Natural killer cell (primary cell): ENCODE measurements at regions not wholly inside any gene's neighbourhood (a gene's known extent, or its start where the extent isn't known, plus 50 kb on each side); places are given as distances from the start of the nearest gene placed in this dataset.

Source experiments
- ATAC-seq, 3 donors: fragments of 150-1000 bp in 2 of 3; fragments of 200-7000 bp in 1 of 3; cut with Tn5 transposase; 1 replicate in 1 of 3; 2 replicates in 2 of 3; pipeline ENCODE4 v1.10.0; 2021; ENCODE audit warnings: mild to moderate bottlenecking in 2 of 3, moderate library complexity in 2 of 3
- DNase-seq, 2 donors: peaks; one replicate each; pipeline versions ENCODE4 v3.0.0 to v3.0.0-alpha.2; 2013 to 2021; ENCODE audit warnings: mixed read lengths in 1 of 2
- H3K27ac ChIP-seq: one replicate; pipeline ENCODE4 v1.5.1; 2013; ENCODE audit warnings: mild to moderate bottlenecking, low read length
- H3K27me3 ChIP-seq: one replicate; pipeline ENCODE4 v1.6.1; 2013; ENCODE audit warnings: low read length; ENCODE audit not compliant: control insufficient read depth, insufficient read depth
- H3K36me3 ChIP-seq: one replicate; pipeline ENCODE4 v1.6.1; 2013; ENCODE audit warnings: low read length; ENCODE audit not compliant: control insufficient read depth, insufficient read depth
- H3K4me1 ChIP-seq: one replicate; pipeline ENCODE4 v1.6.1; 2013; ENCODE audit warnings: low read length; ENCODE audit not compliant: control insufficient read depth, insufficient read depth
- H3K4me3 ChIP-seq: one replicate; pipeline ENCODE4 v1.5.1; 2013; ENCODE audit warnings: low read length
- H3K9me3 ChIP-seq: one replicate; pipeline ENCODE4 v1.6.1; 2013; ENCODE audit warnings: low read length; ENCODE audit not compliant: control insufficient read depth, insufficient read depth
- H3K27ac Mint-ChIP-seq, 2 donors: one replicate each; pipeline ENCODE4 v1.8.0; 2022; ENCODE audit warnings: mild to moderate bottlenecking in 2 of 2, mixed read lengths in 2 of 2, moderate library complexity in 1 of 2
- H3K27me3 Mint-ChIP-seq, 2 donors: one replicate each; pipeline ENCODE4 v1.8.0; 2022; ENCODE audit warnings: low read depth in 2 of 2, mixed read lengths in 2 of 2
- H3K36me3 Mint-ChIP-seq: one replicate; pipeline ENCODE4 v1.8.0; 2022; ENCODE audit warnings: mixed read lengths
- H3K4me1 Mint-ChIP-seq, 2 donors: one replicate each; pipeline ENCODE4 v1.8.0; 2022; ENCODE audit warnings: mixed read lengths in 2 of 2
- H3K4me3 Mint-ChIP-seq: one replicate; pipeline ENCODE4 v1.8.0; 2022; ENCODE audit warnings: mild to moderate bottlenecking, moderate library complexity, mixed read lengths
- H3K9me3 Mint-ChIP-seq, 2 donors: one replicate each; pipeline ENCODE4 v1.8.0; 2022; ENCODE audit warnings: mixed read lengths in 2 of 2
- CTCF ChIP-seq: fragments of 200-600 bp; IDR thresholded peaks from one replicate; pipeline ENCODE4 v1.8.0; 2022; ENCODE audit warnings: antibody characterized with exemption
- WGBS: methylation state at CpG from one replicate; pipeline ENCODE4 v1.1.7; 2013; ENCODE audit warnings: missing lambda C conversion rate; ENCODE audit not compliant: insufficient coverage; 5-methylcytosine and 5-hydroxymethylcytosine counted together
- intact Hi-C: fragments of 100-400 bp; cut with micrococcal nuclease; formaldehyde crosslinking; loops from one replicate; pipeline ENCODE4 v1.14.2; 2022

GRCh38 chr6:91660893-91661292 lies 1074.0 kb upstream of the MAP3K7 start:
- no peaks in the 10 kb centered on the region for H3K27me3 ChIP-seq
- Mint-ChIP-seq H3K9me3 (peaks cover 2 to 4% of the 10 kb centered on the region in 2 donors), H3K27ac (no peak overlapping the region), H3K4me1 (no peaks in the 10 kb centered on the region), H3K4me3 (no peak overlapping the region), H3K36me3 (no peaks in the 10 kb centered on the region), H3K27me3 (no peaks in the 10 kb centered on the region)
- no peak for TF ChIP-seq CTCF
- no peak for DNase-seq
- no peaks in the 10 kb centered on the region for H3K36me3 ChIP-seq
- H3K27ac ChIP-seq, result no peak overlapping the region
- WGBS, result 73% methylated on average over 1 of the region's 1 CpG
- H3K4me1 ChIP-seq, result peaks cover 3% of the 10 kb centered on the region
- H3K4me3 ChIP-seq, result no peak overlapping the region
- intact Hi-C loops, result no loop called here
- ATAC-seq, result no peak
- H3K9me3 ChIP-seq, result no peaks in the 10 kb centered on the region

GRCh38 chr6:91659891-91660290 lies 1073.0 kb upstream of the MAP3K7 start:
- DNase-seq, result no peak
- H3K9me3 ChIP-seq, result no peaks in the 10 kb centered on the region
- H3K27me3 ChIP-seq, result no peaks in the 10 kb centered on the region
- intact Hi-C loops, result no loop called here
- H3K4me3 ChIP-seq, result no peak overlapping the region
- Mint-ChIP-seq H3K36me3 (no peaks in the 10 kb centered on the region), H3K4me3 (no peak overlapping the region), H3K27me3 (no peaks in the 10 kb centered on the region), H3K27ac (no peak overlapping the region), H3K4me1 (no peaks in the 10 kb centered on the region), H3K9me3 (peaks cover 2 to 4% of the 10 kb centered on the region in 2 donors)
- no peaks in the 10 kb centered on the region for H3K36me3 ChIP-seq
- no CpG with 5 or more reads among the region's 1 CpG for WGBS
- TF ChIP-seq CTCF, result no peak
- ATAC-seq, result no peak
- no peak overlapping the region for H3K27ac ChIP-seq
- peaks cover 3% of the 10 kb centered on the region for H3K4me1 ChIP-seq

- no peaks in the 10 kb centered on the region for H3K36me3 ChIP-seq
- no peak overlapping the region for H3K4me3 ChIP-seq
- no peak overlapping the region for H3K27ac ChIP-seq
- ATAC-seq (no peak), DNase-seq (no peak)
- H3K4me1 Mint-ChIP-seq, result no peaks in the 10 kb centered on the region
- no peaks in the 10 kb centered on the region for H3K27me3 ChIP-seq
- H3K4me1 ChIP-seq, result no peaks in the 10 kb centered on the region
- H3K9me3 Mint-ChIP-seq, result peaks cover 3 to 4% of the 10 kb centered on the region in 2 donors
- H3K27ac Mint-ChIP-seq, result no peak overlapping the region
- intact Hi-C loops, result no loop called here
- no peaks in the 10 kb centered on the region for H3K36me3 Mint-ChIP-seq
- H3K9me3 ChIP-seq, result no peaks in the 10 kb centered on the region
- no peak for TF ChIP-seq CTCF
- WGBS, result 87% methylated on average over 5 of the region's 6 CpGs
- no peak overlapping the region for H3K4me3 Mint-ChIP-seq
- no peaks in the 10 kb centered on the region for H3K27me3 Mint-ChIP-seq
Measured at GRCh38 chr6:91654793-91655192, 1067.9 kb upstream of the MAP3K7 start.

- DNase-seq, result no peak
- intact Hi-C loops, result no loop called here
- no peaks in the 10 kb centered on the region for H3K27me3 Mint-ChIP-seq
- no peak for ATAC-seq
- no peaks in the 10 kb centered on the region for H3K4me1 Mint-ChIP-seq
- H3K36me3 ChIP-seq, result no peaks in the 10 kb centered on the region
- no peak overlapping the region for H3K4me3 ChIP-seq
- H3K4me3 Mint-ChIP-seq, result no peak overlapping the region
- H3K27ac Mint-ChIP-seq, result no peak overlapping the region
- TF ChIP-seq CTCF, result no peak
- H3K27ac ChIP-seq, result no peak overlapping the region
- peaks cover 2 to 4% of the 10 kb centered on the region in 2 donors for H3K9me3 Mint-ChIP-seq
- H3K36me3 Mint-ChIP-seq, result no peaks in the 10 kb centered on the region
- no peaks in the 10 kb centered on the region for H3K27me3 ChIP-seq
- no peaks in the 10 kb centered on the region for H3K4me1 ChIP-seq
- WGBS, result 49% methylated on average over 3 of the region's 3 CpGs
- H3K9me3 ChIP-seq, result no peaks in the 10 kb centered on the region
Measured at GRCh38 chr6:91654357-91654756, 1067.5 kb upstream of the MAP3K7 start.
